Coronary artery (tissue), 2 donors: ENCODE measurements at regions not wholly inside any gene's neighbourhood (a gene's known extent, or its start where the extent isn't known, plus 50 kb on each side); places are given as distances from the start of the nearest gene placed in this dataset.
A peak's percentile ranks its signal among the peaks of the same experiment; 100 is the strongest.

Source experiments
- DNase-seq: peaks from one replicate; pipeline ENCODE4 v3.0.0-alpha.2; 2017; ENCODE audit warnings: low spot score
- H3K27ac ChIP-seq, 2 donors: fragments of 200-600 bp; sonication (generic); one replicate each; pipeline ENCODE4 v1.5.1; 2016 to 2019
- H3K4me3 ChIP-seq: fragments of 200-600 bp; sonication (generic); 2 replicates; pipeline ENCODE4 v1.5.1; 2016; ENCODE audit warnings: mild to moderate bottlenecking, moderate library complexity
- CTCF ChIP-seq: fragments of 200-600 bp; sonication (generic); IDR thresholded peaks from one replicate; pipeline ENCODE4 v1.5.1; 2019; ENCODE audit warnings: antibody characterized with exemption

GRCh38 chr5:68918306-68918705 is 175.5 kb upstream of the SLC30A5 start:
- DNase-seq, result no peak
- TF ChIP-seq CTCF, result no peak
- Histone ChIP-seq H3K27ac (no peak overlapping the region), H3K4me3 (no peak overlapping the region)

- no peak for TF ChIP-seq CTCF
- DNase-seq, result no peak
- Histone ChIP-seq H3K4me3 (no peak overlapping the region), H3K27ac (no peak overlapping the region)
Observed at GRCh38 chr5:68919988-68920490, 173.8 kb upstream of the SLC30A5 start.

GRCh38 chr5:68920888-68921287 is 172.9 kb upstream of the SLC30A5 start:
- H3K4me3 ChIP-seq, result no peak overlapping the region
- no peak for DNase-seq
- no peak overlapping the region for H3K27ac ChIP-seq
- no peak for TF ChIP-seq CTCF

GRCh38 chr5:68922172-68922987 is 171.4 kb upstream of the SLC30A5 start:
- no peak for DNase-seq
- TF ChIP-seq CTCF, result no peak
- Histone ChIP-seq H3K4me3 (no peak overlapping the region), H3K27ac (no peak overlapping the region)

GRCh38 chr5:68924481-68925145 is 169.2 kb upstream of the SLC30A5 start:
- no peak for TF ChIP-seq CTCF
- DNase-seq, result no peak
- Histone ChIP-seq H3K4me3 (peak overlapping the region; percentile 20), H3K27ac (no peak overlapping the region)

GRCh38 chr5:68928617-68929302 is 165.1 kb upstream of the SLC30A5 start:
- H3K4me3 ChIP-seq, result no peak overlapping the region
- no peak overlapping the region for H3K27ac ChIP-seq
- DNase-seq, result no peak
- TF ChIP-seq CTCF, result no peak
